Large intestine (tissue), 3 donors: ENCODE measurements at regions not wholly inside any gene's neighbourhood (a gene's known extent, or its start where the extent isn't known, plus 50 kb on each side); places are given as distances from the start of the nearest gene placed in this dataset.

ENCODE experiments used
- DNase-seq, 2 donors: peaks; one replicate each; pipeline versions ENCODE4 v3.0.0 to v3.0.0-alpha.2; 2013
- H3K27ac ChIP-seq: one replicate; pipeline ENCODE4 v1.5.1; 2013; ENCODE audit warnings: low read length
- H3K27me3 ChIP-seq: 2 replicates; pipeline ENCODE4 v1.6.1; 2013; ENCODE audit warnings: low read length; ENCODE audit not compliant: control insufficient read depth, insufficient read depth
- H3K36me3 ChIP-seq: 2 replicates; pipeline ENCODE4 v1.6.1; 2013; ENCODE audit warnings: low read length; ENCODE audit not compliant: control insufficient read depth, insufficient read depth
- H3K4me1 ChIP-seq: one replicate; pipeline ENCODE4 v1.6.1; 2013; ENCODE audit warnings: low read length; ENCODE audit not compliant: control insufficient read depth, insufficient read depth
- H3K4me3 ChIP-seq: one replicate; pipeline ENCODE4 v1.5.1; 2013; ENCODE audit warnings: low read length
- H3K9me3 ChIP-seq: one replicate; pipeline ENCODE4 v1.6.1; 2013; ENCODE audit warnings: mild to moderate bottlenecking, low read depth, low read length, moderate library complexity; ENCODE audit not compliant: control insufficient read depth
- WGBS: methylation state at CpG from one replicate; pipeline ENCODE4 v1.1.5; 2013; ENCODE audit warnings: low lambda C conversion rate; ENCODE audit not compliant: insufficient coverage; 5-methylcytosine and 5-hydroxymethylcytosine counted together

- Histone ChIP-seq H3K4me3 (no peak overlapping the region), H3K4me1 (peaks cover 11% of the 10 kb centered on the region), H3K9me3 (no peaks in the 10 kb centered on the region), H3K36me3 (no peaks in the 10 kb centered on the region), H3K27ac (no peak overlapping the region), H3K27me3 (no peaks in the 10 kb centered on the region)
- DNase-seq = no peak
- WGBS = no CpG with 5 or more reads among the region's 1 CpG
These were observed 77.8 kb upstream of the STK17B start for GRCh38 chr2:196249171-196249570.

GRCh38 chr2:196249860-196250259 is 78.5 kb upstream of the STK17B start:
- WGBS = no CpG with 5 or more reads among the region's 3 CpGs
- no peak overlapping the region for H3K27ac ChIP-seq

GRCh38 chr2:196251132-196251531 is 79.8 kb upstream of the STK17B start:
- peaks cover 8% of the 10 kb centered on the region for H3K4me1 ChIP-seq
- H3K9me3 ChIP-seq = no peaks in the 10 kb centered on the region
- no peak overlapping the region for H3K27ac ChIP-seq
- WGBS = 89% methylated on average over 1 of the region's 3 CpGs
- H3K27me3 ChIP-seq = no peaks in the 10 kb centered on the region
- DNase-seq = no peak
- H3K4me3 ChIP-seq = no peak overlapping the region
- H3K36me3 ChIP-seq = no peaks in the 10 kb centered on the region

More at GRCh38 chr2:196249860-196250259, 78.5 kb upstream of the STK17B start:
- Histone ChIP-seq H3K27me3 (no peaks in the 10 kb centered on the region), H3K9me3 (no peaks in the 10 kb centered on the region), H3K4me1 (peaks cover 11% of the 10 kb centered on the region), H3K4me3 (no peak overlapping the region), H3K36me3 (no peaks in the 10 kb centered on the region)
- peak in 1 of 2 donors; percentile 43 for DNase-seq

GRCh38 chr2:196252408-196253115 is 81.2 kb upstream of the STK17B start:
- H3K4me3 ChIP-seq = no peak overlapping the region
- no CpG with 5 or more reads among the region's 1 CpG for WGBS
- H3K9me3 ChIP-seq = no peaks in the 10 kb centered on the region
- H3K36me3 ChIP-seq = no peaks in the 10 kb centered on the region
- peaks cover 8% of the 10 kb centered on the region for H3K4me1 ChIP-seq
- H3K27ac ChIP-seq = no peak overlapping the region
- no peaks in the 10 kb centered on the region for H3K27me3 ChIP-seq
- no peak for DNase-seq

GRCh38 chr2:196253116-196253480 is 81.7 kb upstream of the STK17B start:
- no peak for DNase-seq
- no peak overlapping the region for H3K27ac ChIP-seq
- no peak overlapping the region for H3K4me3 ChIP-seq
- H3K36me3 ChIP-seq = no peaks in the 10 kb centered on the region
- H3K4me1 ChIP-seq = peaks cover 8% of the 10 kb centered on the region
- H3K9me3 ChIP-seq = no peaks in the 10 kb centered on the region
- H3K27me3 ChIP-seq = no peaks in the 10 kb centered on the region

GRCh38 chr2:196256585-196256984 is 85.2 kb upstream of the STK17B start:
- Histone ChIP-seq H3K36me3 (no peaks in the 10 kb centered on the region), H3K27me3 (no peaks in the 10 kb centered on the region), H3K4me3 (no peak overlapping the region), H3K27ac (no peak overlapping the region), H3K9me3 (no peaks in the 10 kb centered on the region), H3K4me1 (peaks cover 7% of the 10 kb centered on the region)
- WGBS = no CpG with 5 or more reads among the region's 1 CpG
- DNase-seq = no peak

- DNase-seq = no peak
- Histone ChIP-seq H3K9me3 (no peaks in the 10 kb centered on the region), H3K36me3 (no peaks in the 10 kb centered on the region), H3K4me1 (peaks cover 7% of the 10 kb centered on the region), H3K4me3 (no peak overlapping the region), H3K27ac (no peak overlapping the region), H3K27me3 (no peaks in the 10 kb centered on the region)
- 75% methylated on average over 1 of the region's 3 CpGs for WGBS
These were observed 85.7 kb upstream of the STK17B start for GRCh38 chr2:196257086-196257485.

- Histone ChIP-seq H3K27ac (no peak overlapping the region), H3K9me3 (no peaks in the 10 kb centered on the region), H3K4me3 (no peak overlapping the region), H3K36me3 (no peaks in the 10 kb centered on the region), H3K27me3 (no peaks in the 10 kb centered on the region), H3K4me1 (peaks cover 7% of the 10 kb centered on the region)
- no peak for DNase-seq
These were observed 87.0 kb upstream of the STK17B start for GRCh38 chr2:196258407-196258806.

- no peaks in the 10 kb centered on the region for H3K9me3 ChIP-seq
- WGBS = 38% methylated on average over 1 of the region's 7 CpGs
- H3K4me1 ChIP-seq = peaks cover 7% of the 10 kb centered on the region
- no peaks in the 10 kb centered on the region for H3K36me3 ChIP-seq
- no peak overlapping the region for H3K27ac ChIP-seq
- H3K4me3 ChIP-seq = no peak overlapping the region
- DNase-seq = no peak
- no peaks in the 10 kb centered on the region for H3K27me3 ChIP-seq
These were observed 88.4 kb upstream of the STK17B start for GRCh38 chr2:196259507-196260481.

- Histone ChIP-seq H3K4me1 (peaks cover 7% of the 10 kb centered on the region), H3K9me3 (no peaks in the 10 kb centered on the region), H3K27ac (no peak overlapping the region), H3K36me3 (no peaks in the 10 kb centered on the region), H3K27me3 (no peaks in the 10 kb centered on the region), H3K4me3 (no peak overlapping the region)
- 89% methylated on average over 3 of the region's 5 CpGs for WGBS
- DNase-seq = no peak
These were observed 89.2 kb upstream of the STK17B start for GRCh38 chr2:196260546-196260945.
